ENCODE measurements at regions not wholly inside any gene's neighbourhood (a gene's known extent, or its start where the extent isn't known, plus 50 kb on each side); places are given as distances from the start of the nearest gene placed in this dataset.

DNA sequence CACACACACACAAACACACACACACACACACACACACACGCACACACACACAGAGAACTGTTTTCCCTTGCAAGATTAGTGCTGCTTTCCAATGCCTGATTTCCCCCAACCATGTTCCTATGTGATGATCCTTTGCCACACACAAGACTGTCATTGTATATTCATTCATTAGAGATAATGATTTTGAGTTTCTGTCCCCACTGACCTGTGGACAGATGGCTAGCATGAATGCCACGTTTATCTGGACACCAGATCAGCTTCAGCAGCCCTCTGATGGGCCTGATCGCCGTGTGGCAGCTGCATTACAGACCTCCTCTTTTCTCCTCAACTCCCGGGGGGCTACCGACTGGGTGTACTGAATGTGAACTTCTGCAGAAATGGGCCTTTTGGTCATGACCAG, 353.0 kb downstream of the MYCN start:
- no peak for FAIRE-seq
- CTCF ChIA-PET (ENCODE audit: partially characterized antibody): interaction anchor here (3.6 kb wide), 1 partner anchor 11 kb away, joined by 15 read pairs; no protein-coding TSS in a partner anchor
- Histone ChIP-seq H3K79me2 (ENCODE audit: control insufficient read depth in 1 of 2, insufficient read depth in 2 of 2, low read length in 2 of 2) (no peaks in the 10 kb centered on the region), H4K8ac (ENCODE audit: extremely low read depth, insufficient read depth, low read length) (no peak overlapping the region), H3K9ac (replicated peaks in 1 of 4; ENCODE audit: extremely low read depth in 1 of 4, low read depth in 3 of 4, low read length in 3 of 4) (no peak overlapping the region), H4K5ac (ENCODE audit: insufficient read length, low read depth, low read length) (no peak overlapping the region), H3K18ac (ENCODE audit: extremely low read depth, low read length) (no peak overlapping the region), H4K20me1 (replicated peaks in 1 of 2; ENCODE audit: control insufficient read depth in 1 of 2, insufficient read depth in 2 of 2, low read length in 2 of 2) (no peaks in the 10 kb centered on the region), H3K9me3 (ENCODE audit: insufficient read depth in 2 of 2, low read depth in 1 of 2, low read length in 1 of 2) (no peaks in the 10 kb centered on the region), H4K91ac (replicated peaks; ENCODE audit: insufficient read length, low read length) (no peak overlapping the region), H3K14ac (ENCODE audit: insufficient read length) (no peak overlapping the region), H3K4me3 (ENCODE audit: extremely low read depth in 1 of 4, insufficient read depth in 2 of 4, low read depth in 3 of 4, low read length in 4 of 4) (no peak overlapping the region), H3K4ac (replicated peaks; ENCODE audit: insufficient read length, low read depth, low read length) (no peak overlapping the region), H2BK12ac (ENCODE audit: low read depth, low read length) (no peak overlapping the region), H2AK5ac (ENCODE audit: low read depth, low read length) (no peak overlapping the region), H3K4me1 (replicated peaks in 1 of 4; ENCODE audit: control insufficient read depth in 3 of 4, insufficient read depth in 4 of 4, low read length in 3 of 4) (no peaks in the 10 kb centered on the region), H3K27ac (ENCODE audit: low read depth, low read length) (no peak overlapping the region), H3K36me3 (ENCODE audit: control insufficient read depth in 2 of 4, insufficient read depth in 4 of 4, low read length in 3 of 4) (no peaks in the 10 kb centered on the region), H3K79me1 (ENCODE audit: low read depth, low read length) (no peaks in the 10 kb centered on the region), H3K56ac (replicated peaks; ENCODE audit: insufficient read length, low read depth, low read length) (no peak overlapping the region), H2BK5ac (ENCODE audit: low read depth, low read length) (no peak overlapping the region), H3K23ac (ENCODE audit: insufficient read length) (no peak overlapping the region), H3K27me3 (replicated peaks in 1 of 4; ENCODE audit: control insufficient read depth in 3 of 4, extremely low read depth in 1 of 4, insufficient read depth in 3 of 4, low read length in 3 of 4) (no peaks in the 10 kb centered on the region), H2BK120ac (replicated peaks; ENCODE audit: low read depth, low read length) (no peak overlapping the region), H2BK20ac (ENCODE audit: low read length) (no peak overlapping the region), H3K4me2 (ENCODE audit: insufficient read depth in 1 of 2, low read depth in 2 of 2, low read length in 2 of 2) (no peak overlapping the region), H3K23me2 (ENCODE audit: low read depth, low read length) (no peaks in the 10 kb centered on the region), H2AFZ (ENCODE audit: low read length) (no peak overlapping the region), H2BK15ac (ENCODE audit: low read length) (no peak overlapping the region)
- peak in 1 of 2 experiments; percentile 28 for DNase-seq (ENCODE audit: low read depth in 1 of 2, low spot score in 2 of 2)
- POLR2A ChIA-PET (ENCODE audit: partially characterized antibody): no interaction called here
- 95% methylated on average over 6 of the region's 6 CpGs; no CpG with 5 or more reads in 1 of the 2 experiments for WGBS, 2 experiments (ENCODE audit: extremely low coverage in 1 of 2, insufficient coverage in 1 of 2, insufficient read length in 1 of 2, insufficient replicate concordance in 2 of 2, low coverage in 1 of 2, low lambda C conversion rate in 2 of 2, missing lambda C conversion rate in 1 of 2)
- TF ChIP-seq PHF8 (conservative IDR thresholded peaks at IDR 0.05; ENCODE audit: low read depth, low read length): no peak

Measured in H1 (cell line).